HEK293T (cell line): ENCODE measurements at regions not wholly inside any gene's neighbourhood (a gene's known extent, or its start where the extent isn't known, plus 50 kb on each side); places are given as distances from the start of the nearest gene placed in this dataset.

Experiments
- ARNT ChIP-seq: fragments of 450-650 bp; IDR thresholded peaks from 2 replicates; pipeline ENCODE4 v1.6.1; 2017; ENCODE audit warnings: mild to moderate bottlenecking
- BHLHE40 ChIP-seq: fragments of 450-650 bp; IDR thresholded peaks from 2 replicates; pipeline ENCODE4 v1.6.1; 2016; ENCODE audit warnings: mild to moderate bottlenecking, moderate library complexity, borderline replicate concordance
- FOXA1 ChIP-seq: fragments of 450-650 bp; IDR thresholded peaks from 2 replicates; pipeline ENCODE4 v1.6.1; 2016; ENCODE audit warnings: mild to moderate bottlenecking
- FOXM1 ChIP-seq: fragments of 450-650 bp; IDR thresholded peaks from 2 replicates; pipeline ENCODE4 v1.6.1; 2017; ENCODE audit warnings: mild to moderate bottlenecking, borderline replicate concordance
- LEF1 ChIP-seq: fragments of 450-650 bp; IDR thresholded peaks from 2 replicates; pipeline ENCODE4 v1.6.1; 2017; ENCODE audit warnings: mild to moderate bottlenecking, borderline replicate concordance

- TF ChIP-seq FOXM1 (no peak), BHLHE40 (no peak), ARNT (no peak), FOXA1 (no peak), LEF1 (no peak)
Measured at GRCh38 chr18:27661320-27662018, 476.4 kb upstream of the CHST9 start.
